IMR-90 (cell line): ENCODE measurements at regions not wholly inside any gene's neighbourhood (a gene's known extent, or its start where the extent isn't known, plus 50 kb on each side); places are given as distances from the start of the nearest gene placed in this dataset.
A peak's percentile ranks its signal among the peaks of the same experiment; 100 is the strongest.

Experiments
- ATAC-seq: fragments of 200-7000 bp; cut with Tn5 transposase; 2 replicates; pipeline ENCODE4 v1.9.1; 2020; ENCODE audit warnings: low read depth, mild to moderate bottlenecking, moderate library complexity
- BruUV-seq: library from RNA; stranded (reverse); fragments of 400-500 nt; replicated peaks from 2 replicates; lab custom pipeline; 2021; lab: Mats Ljungman, UMichigan
- CTCF ChIA-PET: fragments of 300-600 bp; formaldehyde crosslinking; extraction: SDS; loops from one replicate; lab custom pipeline; 2021; ENCODE audit warnings: antibody characterized with exemption; lab: Yijun Ruan, JAX
- POLR2A ChIA-PET: fragments of 300-600 bp; sonication (Branson Sonifier 250); formaldehyde crosslinking; loops from one replicate; lab custom pipeline; 2022; ENCODE audit warnings: antibody characterized with exemption; ENCODE audit not compliant: unreplicated experiment; lab: Charles Lee
- DNase-seq: peaks from one replicate; pipeline ENCODE4 v3.0.0; 2013
- H2AFZ ChIP-seq: replicated peaks from 2 replicates; pipeline ENCODE3; 2013; ENCODE audit warnings: low read length, mild to moderate bottlenecking; ENCODE audit not compliant: poor library complexity
- H2AK5ac ChIP-seq: 2 replicates; pipeline ENCODE4 v1.6.1; 2013; ENCODE audit warnings: low read depth, low read length, inconsistent platforms
- H2AK9ac ChIP-seq: replicated peaks from 2 replicates; pipeline ENCODE3; 2013; ENCODE audit warnings: mild to moderate bottlenecking, low read depth, low read length, moderate library complexity; ENCODE audit not compliant: poor library complexity
- H2BK120ac ChIP-seq: 2 replicates; pipeline ENCODE4 v1.6.1; 2013; ENCODE audit warnings: low read depth, low read length, inconsistent platforms
- H2BK15ac ChIP-seq: 3 replicates; pipeline ENCODE4 v1.6.1; 2013; ENCODE audit warnings: low read depth, low read length, inconsistent platforms
- H2BK20ac ChIP-seq: 2 replicates; pipeline ENCODE4 v1.6.1; 2013; ENCODE audit warnings: low read depth, mild to moderate bottlenecking, inconsistent platforms, low read length, moderate library complexity
- H2BK5ac ChIP-seq: 2 replicates; pipeline ENCODE4 v1.6.1; 2013; ENCODE audit warnings: mild to moderate bottlenecking, low read depth, low read length, inconsistent platforms; ENCODE audit not compliant: poor library complexity, severe bottlenecking
- H3K14ac ChIP-seq: replicated peaks from 2 replicates; pipeline ENCODE4 v1.6.1; 2013; ENCODE audit warnings: low read depth, low read length, inconsistent platforms
- H3K18ac ChIP-seq: 2 replicates; pipeline ENCODE4 v1.6.1; 2013; ENCODE audit warnings: low read depth, low read length, control low read depth
- H3K23ac ChIP-seq: 2 replicates; pipeline ENCODE4 v1.6.1; 2013; ENCODE audit warnings: low read depth, low read length, inconsistent platforms
- H3K27ac ChIP-seq: 2 replicates; pipeline ENCODE4 v1.5.1; 2013; ENCODE audit warnings: mild to moderate bottlenecking, control low read depth, low read length; ENCODE audit not compliant: insufficient read depth
- H3K27me3 ChIP-seq: 2 replicates; pipeline ENCODE4 v1.6.1; 2013; ENCODE audit warnings: low read length; ENCODE audit not compliant: control insufficient read depth, insufficient read depth
- H3K36me3 ChIP-seq: 2 replicates; pipeline ENCODE4 v1.6.1; 2013; ENCODE audit warnings: low read length, mixed read lengths; ENCODE audit not compliant: control insufficient read depth, insufficient read depth
- H3K4ac ChIP-seq: 2 replicates; pipeline ENCODE4 v1.6.1; 2013; ENCODE audit warnings: low read depth, low read length, inconsistent platforms
- H3K4me1 ChIP-seq: 2 replicates; pipeline ENCODE4 v1.6.1; 2013; ENCODE audit warnings: low read length, mixed read lengths; ENCODE audit not compliant: control insufficient read depth, insufficient read depth
- H3K4me2 ChIP-seq: 2 replicates; pipeline ENCODE4 v1.6.1; 2013; ENCODE audit warnings: low read depth, mild to moderate bottlenecking, control low read depth, low read length, moderate library complexity
- H3K4me3 ChIP-seq: 2 replicates; pipeline ENCODE4 v1.5.1; 2013; ENCODE audit warnings: low read depth, mild to moderate bottlenecking, control low read depth, low read length, moderate library complexity; ENCODE audit not compliant: insufficient read depth
- H3K56ac ChIP-seq: 2 replicates; pipeline ENCODE4 v1.6.1; 2013; ENCODE audit warnings: low read length, inconsistent platforms; ENCODE audit not compliant: insufficient read depth; ENCODE audit errors: extremely low read depth
- H3K79me1 ChIP-seq, 2 experiments: 2 replicates each; pipeline ENCODE4 v1.6.1; 2013; ENCODE audit warnings: low read length in 2 of 2, inconsistent platforms in 1 of 2, low read depth in 1 of 2
- H3K9ac ChIP-seq: 2 replicates; pipeline ENCODE4 v1.6.1; 2013; ENCODE audit warnings: low read depth, low read length, control low read depth
- H3K9me1 ChIP-seq: 2 replicates; pipeline ENCODE4 v1.6.1; 2013; ENCODE audit warnings: low read length, inconsistent platforms; ENCODE audit not compliant: insufficient read depth
- H3K9me3 ChIP-seq: 2 replicates; pipeline ENCODE4 v1.6.1; 2013; ENCODE audit warnings: low read length; ENCODE audit not compliant: control insufficient read depth, insufficient read depth
- H4K20me1 ChIP-seq: 2 replicates; pipeline ENCODE4 v1.6.1; 2013; ENCODE audit warnings: low read length, inconsistent platforms; ENCODE audit not compliant: insufficient read depth
- H4K5ac ChIP-seq: 2 replicates; pipeline ENCODE4 v1.6.1; 2013; ENCODE audit warnings: mild to moderate bottlenecking, low read depth, low read length, control low read depth
- H4K8ac ChIP-seq, 2 experiments: 2 replicates each; pipeline ENCODE4 v1.6.1; 2013; ENCODE audit warnings: low read depth in 2 of 2, low read length in 2 of 2, control low read depth in 1 of 2, inconsistent platforms in 1 of 2
- H4K91ac ChIP-seq: 2 replicates; pipeline ENCODE4 v1.6.1; 2013; ENCODE audit warnings: low read depth, low read length, inconsistent platforms; ENCODE audit not compliant: insufficient read depth
- RFX5 ChIP-seq: IDR thresholded peaks from 2 replicates; pipeline ENCODE4 v1.8.0; 2012; ENCODE audit warnings: low read depth, mild to moderate bottlenecking, low read length, moderate library complexity
- WGBS, 2 experiments: methylation state at CpG; one replicate each; pipeline versions ENCODE4 v1.1.5 to v1.1.7; 2013; ENCODE audit warnings: missing lambda C conversion rate in 2 of 2; ENCODE audit not compliant: insufficient read length in 1 of 2; ENCODE audit errors: extremely low coverage in 2 of 2; 5-methylcytosine and 5-hydroxymethylcytosine counted together
- dilution Hi-C: fragments of 300-500 bp; cut with HindIII; formaldehyde crosslinking; loops from one replicate; pipeline ENCODE4 v1.14.3; 2018; ENCODE audit warnings: low sequenced_read_pairs; ENCODE audit not compliant: unreplicated experiment
- in situ Hi-C: fragments of 300-500 bp; cut with MboI; formaldehyde crosslinking; loops from 3 replicates; pipeline ENCODE4 v1.14.3; 2019; ENCODE audit warnings: low sequenced_read_pairs, inconsistent platforms, mixed read lengths
- intact Hi-C: fragments of 100-400 bp; cut with micrococcal nuclease; formaldehyde crosslinking; loops from 2 replicates; pipeline ENCODE4 v1.10.0; 2022

GRCh38 chr4:28388471-28388870 lies 1527.8 kb downstream of the STIM2 start:
- ATAC-seq (no peak), DNase-seq (peak; percentile 5)
- ChIA-PET CTCF (no interaction called here), POLR2A (no interaction called here)
- no peak overlapping the region for H2AK9ac ChIP-seq
- in situ Hi-C loops = no loop called here
- no peak overlapping the region for H3K4me2 ChIP-seq
- no TSS peak for BruUV-seq
- H3K14ac ChIP-seq = no peak overlapping the region
- intact Hi-C loops = no loop called here
- H3K27me3 ChIP-seq = no peaks in the 10 kb centered on the region
- 0 out of 2 replicates have a peak, but pooled peaks cover 2% of the 10 kb centered on the region for H3K9me1 ChIP-seq
- no peak overlapping the region for H2AFZ ChIP-seq
- no peak overlapping the region for H2AK5ac ChIP-seq
- no peak overlapping the region for H4K5ac ChIP-seq
- H3K9ac ChIP-seq = no peak overlapping the region
- H3K18ac ChIP-seq = no peak overlapping the region
- H3K4me3 ChIP-seq = no peak overlapping the region
- no peak overlapping the region for H4K91ac ChIP-seq
- H3K4me1 ChIP-seq = no peaks in the 10 kb centered on the region
- no peaks in the 10 kb centered on the region for H4K20me1 ChIP-seq
- no CpG with 5 or more reads among the region's 2 CpGs for WGBS, 2 experiments
- H3K9me3 ChIP-seq = no peaks in the 10 kb centered on the region
- H3K4ac ChIP-seq = no peak overlapping the region
- TF ChIP-seq RFX5 = no peak
- H2BK120ac ChIP-seq = no peak overlapping the region
- no peak overlapping the region for H3K56ac ChIP-seq
- H3K79me1 ChIP-seq = no peaks in the 10 kb centered on the region
- H2BK15ac ChIP-seq = no peak overlapping the region
- H2BK20ac ChIP-seq = no peak overlapping the region
- no peaks in the 10 kb centered on the region for H3K36me3 ChIP-seq
- no peak overlapping the region for H2BK5ac ChIP-seq
- no peak overlapping the region for H3K27ac ChIP-seq
- dilution Hi-C loops = no loop called here
- no peak overlapping the region for H4K8ac ChIP-seq
- H3K23ac ChIP-seq = no peak overlapping the region
